AG04449 (cell line): ENCODE measurements at regions not wholly inside any gene's neighbourhood (a gene's known extent, or its start where the extent isn't known, plus 50 kb on each side); places are given as distances from the start of the nearest gene placed in this dataset.

Experiments
- CTCF ChIA-PET: fragments of 350-600 bp; formaldehyde crosslinking; extraction: SDS; loops from one replicate; lab custom pipeline; 2021; ENCODE audit warnings: antibody characterized with exemption; lab: Yijun Ruan, JAX
- POLR2A ChIA-PET: fragments of 400-600, 350-600 bp; formaldehyde crosslinking; extraction: SDS; loops from one replicate; lab custom pipeline; 2020; ENCODE audit warnings: antibody characterized with exemption, inconsistent platforms; lab: Yijun Ruan, JAX
- DNase-seq: peaks from one replicate; pipeline ENCODE4 v3.0.0-alpha.2; 2010; ENCODE audit warnings: low read depth, low spot score
- H3K4me3 ChIP-seq: 2 replicates; pipeline ENCODE4 v1.5.1; 2011; ENCODE audit warnings: low read depth, mild to moderate bottlenecking, control low read depth, low read length
- TF ChIP-seq, protein P1 (sequence below): IDR thresholded peaks from one replicate; pipeline ENCODE4 v1.5.1; 2011; ENCODE audit warnings: mild to moderate bottlenecking, moderate library complexity, low read length, control low read depth, inconsistent platforms; ENCODE audit not compliant: insufficient read depth; ENCODE audit errors: missing control alignments

DNA sequence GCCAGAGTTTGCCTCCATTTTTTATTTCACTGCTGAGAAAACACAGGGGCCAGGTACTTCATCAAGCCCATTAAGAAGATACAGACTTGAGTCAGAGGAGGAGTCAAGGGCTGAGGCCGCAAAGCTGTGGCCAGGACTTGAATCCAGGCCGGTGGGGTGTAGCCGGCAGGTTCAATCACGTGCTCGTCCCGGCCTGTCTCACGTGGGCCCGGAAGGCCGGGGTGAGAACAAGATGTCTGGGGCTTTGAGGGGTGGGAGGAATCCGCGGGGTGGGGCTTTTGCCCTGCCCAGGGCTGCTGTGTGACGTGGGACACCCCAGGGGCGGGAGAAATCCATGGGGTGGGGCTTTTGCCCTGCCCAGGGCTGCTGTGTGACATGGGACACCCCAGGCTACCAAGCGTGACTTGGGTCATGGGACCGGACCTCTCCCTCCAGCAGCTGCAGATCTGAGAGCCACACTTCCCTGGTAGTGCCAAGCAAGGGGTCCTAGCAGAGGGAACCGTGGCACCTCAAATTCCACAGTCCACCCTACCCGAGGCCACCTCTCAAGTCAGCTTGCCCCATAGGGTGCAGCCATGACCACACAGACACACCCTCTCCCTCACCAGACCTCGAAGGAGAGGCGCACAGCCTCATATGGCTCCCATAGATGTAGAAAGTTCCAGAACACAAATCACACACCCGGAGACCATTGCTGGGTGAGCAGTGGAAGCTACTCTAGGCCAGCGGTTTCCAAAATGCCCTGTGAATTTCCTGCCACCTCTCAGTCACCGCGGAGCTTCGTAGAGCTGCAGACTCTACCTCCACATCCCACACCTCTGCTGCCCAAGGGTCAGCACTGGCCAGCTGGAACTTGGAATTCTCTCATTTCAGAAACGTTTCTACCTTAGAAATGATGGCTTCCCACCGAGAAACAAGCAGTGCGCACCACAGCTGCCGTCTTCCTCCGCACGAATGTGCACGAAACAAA lies 156.1 kb downstream of the DLL1 start:
- CTCF ChIA-PET, result no interaction called here
- POLR2A ChIA-PET, result no interaction called here

GRCh38 chr6:170134031-170134470 lies 156.8 kb downstream of the DLL1 start:
- TF ChIP-seq, protein P1, sequence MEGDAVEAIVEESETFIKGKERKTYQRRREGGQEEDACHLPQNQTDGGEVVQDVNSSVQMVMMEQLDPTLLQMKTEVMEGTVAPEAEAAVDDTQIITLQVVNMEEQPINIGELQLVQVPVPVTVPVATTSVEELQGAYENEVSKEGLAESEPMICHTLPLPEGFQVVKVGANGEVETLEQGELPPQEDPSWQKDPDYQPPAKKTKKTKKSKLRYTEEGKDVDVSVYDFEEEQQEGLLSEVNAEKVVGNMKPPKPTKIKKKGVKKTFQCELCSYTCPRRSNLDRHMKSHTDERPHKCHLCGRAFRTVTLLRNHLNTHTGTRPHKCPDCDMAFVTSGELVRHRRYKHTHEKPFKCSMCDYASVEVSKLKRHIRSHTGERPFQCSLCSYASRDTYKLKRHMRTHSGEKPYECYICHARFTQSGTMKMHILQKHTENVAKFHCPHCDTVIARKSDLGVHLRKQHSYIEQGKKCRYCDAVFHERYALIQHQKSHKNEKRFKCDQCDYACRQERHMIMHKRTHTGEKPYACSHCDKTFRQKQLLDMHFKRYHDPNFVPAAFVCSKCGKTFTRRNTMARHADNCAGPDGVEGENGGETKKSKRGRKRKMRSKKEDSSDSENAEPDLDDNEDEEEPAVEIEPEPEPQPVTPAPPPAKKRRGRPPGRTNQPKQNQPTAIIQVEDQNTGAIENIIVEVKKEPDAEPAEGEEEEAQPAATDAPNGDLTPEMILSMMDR, result no peak
- ChIA-PET POLR2A (no interaction called here), CTCF (no interaction called here)
- DNase-seq, result no peak
- H3K4me3 ChIP-seq, result no peak overlapping the region

More for the DNA sequence above, 156.1 kb downstream of the DLL1 start:
- no peak overlapping the region for H3K4me3 ChIP-seq
- DNase-seq, result no peak
- TF ChIP-seq, protein P1, result no peak

GRCh38 chr6:170132561-170132991 lies 158.3 kb downstream of the DLL1 start:
- ChIA-PET POLR2A (no interaction called here), CTCF (no interaction called here)
- no peak overlapping the region for H3K4me3 ChIP-seq
- TF ChIP-seq, protein P1, result no peak
- no peak for DNase-seq

GRCh38 chr6:170132011-170132521 lies 158.8 kb downstream of the DLL1 start:
- POLR2A ChIA-PET, result no interaction called here
- no peak for DNase-seq
- TF ChIP-seq, protein P1, result no peak
- no peak overlapping the region for H3K4me3 ChIP-seq
- CTCF ChIA-PET, result no interaction called here

DNA sequence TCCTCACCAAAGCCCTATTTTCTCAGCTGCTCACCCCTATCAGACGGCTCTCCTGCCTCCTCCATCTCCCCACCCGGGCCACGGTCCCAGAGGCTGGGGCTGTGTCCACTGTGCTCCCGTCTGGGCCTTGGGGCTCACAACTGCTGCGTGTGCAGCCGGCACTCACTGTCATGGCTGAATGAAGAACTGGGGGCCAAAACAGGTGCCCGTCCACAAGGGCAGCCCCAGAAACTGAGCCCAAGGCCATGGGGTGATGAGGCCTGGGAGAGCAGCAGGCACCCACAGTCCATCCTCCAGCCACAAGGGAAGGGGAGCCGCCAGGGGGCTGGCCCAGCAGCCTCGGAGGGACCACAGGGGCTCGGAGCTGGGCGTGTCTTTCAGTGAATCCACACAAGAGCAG lies 159.5 kb downstream of the DLL1 start:
- TF ChIP-seq, protein P1, result no peak
- no peak overlapping the region for H3K4me3 ChIP-seq
- POLR2A ChIA-PET, result no interaction called here
- DNase-seq, result no peak
- CTCF ChIA-PET, result no interaction called here

GRCh38 chr6:170130771-170131241 lies 160.1 kb downstream of the DLL1 start:
- TF ChIP-seq, protein P1, result no peak
- H3K4me3 ChIP-seq, result no peak overlapping the region
- POLR2A ChIA-PET, result no interaction called here
- CTCF ChIA-PET, result no interaction called here
- DNase-seq, result no peak
